ENCODE measurements at regions not wholly inside any gene's neighbourhood (a gene's known extent, or its start where the extent isn't known, plus 50 kb on each side); places are given as distances from the start of the nearest gene placed in this dataset.

- intact Hi-C loops (cut with DNase I) = no loop called here
- no peak for ATAC-seq
- no peak for DNase-seq
Measured at GRCh38 chr5:51449026-51449425, 65.8 kb downstream of the ISL1 start.

- ATAC-seq (no peak), DNase-seq (no peak)
- intact Hi-C loops (cut with DNase I) = no loop called here
Measured at GRCh38 chr5:51452562-51452961, 69.3 kb downstream of the ISL1 start.

GRCh38 chr5:51465165-51465564, 81.9 kb downstream of the ISL1 start:
- intact Hi-C loops (cut with DNase I) = no loop called here
- ATAC-seq = no peak
- DNase-seq = no peak

DNA sequence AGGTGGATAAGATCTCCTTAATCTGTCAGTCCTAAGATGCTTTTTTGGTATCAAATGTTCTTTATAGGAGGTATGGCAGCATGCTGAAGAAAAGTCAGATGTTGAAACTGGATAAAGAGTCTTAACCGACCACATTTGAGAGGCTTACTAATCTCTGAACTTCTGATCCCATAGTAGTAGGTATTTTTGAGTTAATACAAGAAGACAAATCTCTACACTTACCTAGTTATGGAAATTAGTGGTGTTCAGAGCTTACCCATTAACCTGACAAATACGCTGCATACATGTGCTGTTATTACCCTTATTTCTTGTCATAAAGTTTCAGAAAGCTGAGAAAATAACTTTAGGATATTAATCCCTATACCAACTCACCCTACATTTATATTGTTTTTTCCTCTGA, 83.0 kb downstream of the ISL1 start:
- no peak for ATAC-seq
- no peak for DNase-seq
- intact Hi-C loops (cut with DNase I) = no loop called here

GRCh38 chr5:51468196-51468595, 84.9 kb downstream of the ISL1 start:
- intact Hi-C loops (cut with DNase I) = no loop called here
- ATAC-seq (no peak), DNase-seq (no peak)

DNA sequence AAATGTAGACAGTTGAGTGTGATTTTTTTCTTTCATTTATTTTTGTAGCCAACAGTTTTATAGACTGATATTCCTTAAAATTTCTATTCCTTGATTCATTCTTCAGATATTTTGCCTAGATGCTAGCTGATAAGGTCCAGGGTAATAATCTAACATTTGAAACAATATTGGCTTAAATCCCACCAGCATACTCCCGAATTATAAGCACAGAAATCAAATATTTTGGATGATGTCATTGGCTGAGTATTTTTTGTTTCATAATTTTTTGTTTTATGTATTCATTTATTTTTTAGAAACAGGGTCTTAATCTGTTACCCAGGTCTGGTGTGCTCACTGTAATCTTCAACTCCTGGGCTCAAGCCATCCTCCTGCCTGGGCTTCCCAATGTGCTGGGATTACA, 88.4 kb downstream of the ISL1 start:
- intact Hi-C loops (cut with DNase I) = no loop called here
- DNase-seq = no peak
- no peak for ATAC-seq

DNA sequence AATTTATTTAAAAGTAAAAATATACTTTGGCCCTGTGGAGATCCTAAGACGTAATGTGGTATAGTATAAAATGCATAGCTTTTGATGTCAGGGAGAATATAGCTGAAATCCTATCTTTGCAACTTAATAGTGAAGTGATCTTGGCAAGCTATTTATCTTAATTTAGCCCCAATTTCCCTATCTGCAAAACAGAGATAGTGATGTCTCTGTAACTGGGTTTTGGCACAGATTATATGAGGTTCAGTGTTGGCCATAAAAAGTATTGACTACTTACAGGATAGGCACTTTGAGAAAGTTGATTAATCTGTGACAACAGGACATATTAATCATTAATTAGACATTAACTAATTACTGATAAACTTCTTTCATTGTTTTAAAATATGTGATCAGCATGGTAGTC, 89.2 kb downstream of the ISL1 start:
- DNase-seq (no peak), ATAC-seq (no peak)
- intact Hi-C loops (cut with DNase I) = no loop called here

GRCh38 chr5:51475628-51476027, 92.4 kb downstream of the ISL1 start:
- ATAC-seq (peak in 1 of 2 donors; percentile 59), DNase-seq (no peak)
- intact Hi-C loops (cut with DNase I) = no loop called here

GRCh38 chr5:51476431-51476830, 93.2 kb downstream of the ISL1 start:
- intact Hi-C loops (cut with DNase I) = no loop called here
- no peak for DNase-seq
- ATAC-seq = no peak

DNA sequence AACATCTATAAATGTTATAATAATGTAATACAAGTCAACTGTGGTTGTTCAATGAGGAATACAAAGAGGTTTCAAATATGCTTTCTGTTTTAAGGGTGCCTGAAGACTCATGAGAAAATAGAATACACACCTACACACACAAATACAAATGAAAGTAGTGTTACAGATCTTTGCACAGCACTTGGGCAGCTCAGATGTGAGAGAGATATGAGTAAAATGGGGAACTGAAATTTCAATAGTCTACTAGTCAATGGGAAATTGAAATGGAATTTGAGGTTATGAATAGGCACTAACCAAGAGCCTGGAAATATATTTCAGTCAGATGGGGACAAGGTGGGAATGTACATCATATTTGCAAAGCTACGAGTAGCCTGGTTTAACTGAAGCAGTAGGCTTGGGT, 96.6 kb downstream of the ISL1 start:
- intact Hi-C loops (cut with DNase I) = no loop called here
- ATAC-seq = no peak
- no peak for DNase-seq

DNA sequence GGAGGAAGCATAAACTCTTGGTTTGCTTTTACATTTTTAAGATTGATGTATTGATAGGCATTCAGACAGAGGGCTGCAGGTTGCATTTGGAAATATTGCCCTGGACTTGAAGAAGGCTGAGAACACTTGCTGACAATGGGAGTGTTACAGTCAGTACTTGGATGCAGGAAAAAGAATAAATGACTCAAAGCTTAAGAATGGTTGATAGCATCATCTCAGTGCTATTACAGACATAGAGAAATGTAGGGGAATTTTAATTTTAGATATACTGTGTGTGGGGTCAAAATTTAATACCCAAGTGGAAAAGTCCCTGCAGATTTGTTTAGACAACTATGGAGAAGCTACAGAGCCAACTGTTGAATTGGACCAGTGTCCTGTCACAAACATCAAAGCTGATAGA, 101.1 kb downstream of the ISL1 start:
- DNase-seq (no peak), ATAC-seq (no peak)
- intact Hi-C loops (cut with DNase I) = no loop called here

- DNase-seq (no peak), ATAC-seq (no peak)
- intact Hi-C loops (cut with DNase I) = no loop called here
Measured at GRCh38 chr5:51486158-51486557, 102.9 kb downstream of the ISL1 start.

DNA sequence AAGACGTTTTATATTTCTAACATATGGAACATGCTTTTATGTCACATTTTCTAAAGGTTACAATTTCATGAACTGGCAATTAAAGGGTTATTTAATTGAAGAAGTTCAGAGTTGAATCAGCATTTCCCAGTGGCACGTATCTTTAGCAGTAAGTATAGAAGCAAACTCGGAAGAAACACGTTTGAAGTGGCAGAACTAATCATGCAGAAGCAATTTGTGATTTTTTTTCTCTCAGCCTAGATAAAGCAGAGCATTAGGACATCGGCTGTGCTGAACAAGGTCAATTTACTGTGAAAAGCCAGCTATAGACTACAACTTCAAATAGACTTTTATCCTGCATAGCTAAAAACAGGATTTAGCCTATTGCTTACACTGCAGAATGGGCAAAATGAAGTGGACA, 104.7 kb downstream of the ISL1 start:
- intact Hi-C loops (cut with DNase I) = no loop called here
- no peak for ATAC-seq
- DNase-seq = no peak

DNA sequence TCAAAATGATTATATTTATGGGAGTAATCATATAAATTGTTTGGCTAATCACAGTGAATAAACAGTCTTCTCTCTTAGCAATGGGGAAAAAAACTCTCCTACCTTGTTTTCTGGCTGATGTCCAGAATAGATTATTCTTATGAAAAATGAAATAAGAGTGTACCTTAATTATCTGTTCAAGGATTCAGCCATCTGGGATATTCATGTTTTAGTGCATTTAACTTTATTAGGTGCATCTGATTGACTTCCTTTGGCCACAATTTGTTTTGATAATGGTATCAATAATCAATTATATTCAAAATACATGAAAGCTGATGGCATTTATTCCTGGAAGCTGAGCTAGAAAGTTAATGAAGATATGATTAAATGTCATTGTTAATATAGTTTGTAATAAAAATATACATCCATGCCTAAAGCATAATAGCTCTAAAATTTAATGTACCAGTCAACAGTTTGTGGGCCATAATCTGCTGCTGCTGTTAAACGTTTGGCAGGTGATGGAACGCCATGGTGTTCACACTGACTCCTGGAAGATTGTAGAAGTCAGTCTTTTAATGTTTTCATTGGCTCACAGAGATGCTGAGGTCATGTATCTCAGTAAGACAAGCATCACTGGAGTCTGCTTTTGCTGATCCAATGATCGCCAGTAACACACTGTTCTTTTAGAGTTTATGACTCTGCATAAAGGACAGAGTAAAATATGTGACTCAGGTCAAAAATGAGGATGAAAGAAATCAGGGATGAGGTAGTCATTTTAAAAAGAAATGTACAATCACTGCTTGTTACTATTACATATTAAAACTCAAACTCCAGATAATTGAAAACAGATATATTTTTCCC, 105.8 kb downstream of the ISL1 start:
- intact Hi-C loops (cut with DNase I) = no loop called here
- no peak for DNase-seq
- ATAC-seq = no peak

DNA sequence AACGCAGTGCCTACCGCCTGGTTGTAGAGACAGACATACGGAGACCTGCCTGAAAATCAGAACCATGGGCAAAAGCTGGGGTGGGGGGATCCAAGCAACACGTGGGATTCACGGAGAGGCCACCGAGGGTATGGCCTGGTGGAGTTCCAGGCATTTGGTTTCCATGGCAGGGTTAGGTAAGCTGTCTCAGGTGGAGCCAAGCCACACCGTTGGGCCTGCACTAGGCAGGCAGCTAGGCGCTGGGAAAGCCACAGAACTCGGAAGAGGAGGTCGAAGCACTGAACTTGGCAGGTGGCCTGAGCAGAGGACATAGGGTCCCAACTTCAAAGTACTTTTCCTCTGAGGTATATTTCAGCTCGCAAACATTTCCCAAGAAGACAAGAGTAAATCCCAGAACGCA, 111.6 kb downstream of the ISL1 start:
- ATAC-seq = no peak
- intact Hi-C loops (cut with DNase I) = no loop called here
- no peak for DNase-seq

GRCh38 chr5:51495672-51496071, 112.4 kb downstream of the ISL1 start:
- DNase-seq (no peak), ATAC-seq (no peak)
- intact Hi-C loops (cut with DNase I) = no loop called here

DNA sequence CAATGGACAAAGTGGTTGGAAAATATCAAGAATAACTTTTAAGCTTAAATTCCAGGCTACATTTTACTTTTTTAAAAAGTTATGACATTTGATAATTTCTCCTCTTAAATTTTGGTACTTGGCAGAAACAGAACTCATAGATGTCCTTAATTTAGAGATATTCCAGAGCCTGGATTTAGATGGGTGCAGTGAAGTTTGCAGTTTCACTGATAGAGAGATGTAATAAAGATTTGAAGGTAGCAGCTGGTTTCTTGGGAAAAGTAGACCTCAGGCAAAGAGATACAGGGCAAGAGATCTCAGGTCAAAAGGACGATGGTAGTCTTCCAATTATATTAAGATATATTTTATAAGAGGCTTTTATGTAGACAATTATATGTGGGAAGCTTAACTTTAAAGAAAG, 134.6 kb downstream of the ISL1 start:
- intact Hi-C loops (cut with DNase I) = no loop called here
- no peak for ATAC-seq
- DNase-seq = no peak

DNA sequence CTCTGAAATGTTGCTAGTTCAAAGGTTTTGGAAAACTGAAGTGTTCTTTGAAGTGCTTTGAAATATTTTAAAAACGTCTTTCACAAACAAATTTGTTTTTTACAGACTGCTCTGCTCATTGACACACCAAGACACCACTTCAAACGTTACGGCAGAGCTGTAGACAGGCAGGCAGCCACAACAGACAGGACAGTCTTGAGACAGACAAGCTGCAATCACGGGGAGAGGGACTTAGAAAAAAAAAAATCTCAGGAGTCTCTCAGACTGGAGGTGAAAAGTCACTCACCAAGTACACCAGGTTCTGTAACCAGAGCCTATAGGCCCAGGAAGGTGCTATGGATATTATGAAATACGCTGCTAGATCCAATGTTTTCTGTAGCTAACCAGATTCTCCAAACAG, 135.4 kb downstream of the ISL1 start:
- DNase-seq = no peak
- ATAC-seq = no peak
- intact Hi-C loops (cut with DNase I) = no loop called here

DNA sequence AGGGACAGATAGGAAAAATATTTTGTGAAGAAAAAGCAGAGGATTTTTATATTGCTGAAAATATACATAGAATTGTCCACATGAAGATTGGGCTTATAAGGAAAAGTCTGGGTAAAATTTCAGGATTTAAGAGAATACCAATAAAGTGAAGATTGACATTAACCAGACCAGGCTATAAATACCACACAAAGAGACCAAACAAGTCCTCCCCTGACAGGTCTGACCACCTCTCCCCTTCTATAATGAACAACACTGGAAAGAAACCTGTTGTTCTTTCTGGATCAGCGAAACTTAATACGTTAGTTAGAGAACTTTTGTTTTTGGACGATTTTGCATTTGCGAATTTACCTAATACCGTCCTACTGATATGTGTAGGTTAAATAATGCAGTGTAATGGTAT, 138.3 kb downstream of the ISL1 start:
- intact Hi-C loops (cut with DNase I) = no loop called here
- no peak for ATAC-seq
- no peak for DNase-seq

DNA sequence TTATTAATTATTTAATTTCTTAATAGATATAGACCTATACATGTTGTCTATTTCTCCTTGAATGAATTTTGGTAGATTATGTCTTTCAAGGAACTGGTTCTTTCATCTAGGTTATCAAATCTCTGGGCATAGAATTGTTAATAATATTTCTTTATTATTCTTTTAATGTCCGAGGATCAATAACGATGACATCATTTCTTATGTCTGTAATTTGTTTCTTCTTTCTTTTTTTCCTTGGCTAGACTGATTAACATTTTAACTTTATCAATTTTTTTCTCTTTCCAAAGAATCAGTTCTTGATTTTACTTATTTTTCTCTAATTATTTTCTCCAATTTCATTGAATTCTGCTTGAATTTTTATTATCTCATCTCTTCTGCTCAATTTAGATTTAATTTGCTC, 156.0 kb downstream of the ISL1 start:
- intact Hi-C loops (cut with DNase I) = no loop called here
- no peak for ATAC-seq

GRCh38 chr5:51544031-51544785, 161.0 kb downstream of the ISL1 start:
- DNase-seq = no peak
- intact Hi-C loops (cut with DNase I) = no loop called here
- no peak for ATAC-seq

More for the DNA sequence above, 156.0 kb downstream of the ISL1 start:
- no peak for DNase-seq

All from left cardiac atrium (tissue), 4 donors.